ENCODE measurements at regions not wholly inside any gene's neighbourhood (a gene's known extent, or its start where the extent isn't known, plus 50 kb on each side); places are given as distances from the start of the nearest gene placed in this dataset.

DNA sequence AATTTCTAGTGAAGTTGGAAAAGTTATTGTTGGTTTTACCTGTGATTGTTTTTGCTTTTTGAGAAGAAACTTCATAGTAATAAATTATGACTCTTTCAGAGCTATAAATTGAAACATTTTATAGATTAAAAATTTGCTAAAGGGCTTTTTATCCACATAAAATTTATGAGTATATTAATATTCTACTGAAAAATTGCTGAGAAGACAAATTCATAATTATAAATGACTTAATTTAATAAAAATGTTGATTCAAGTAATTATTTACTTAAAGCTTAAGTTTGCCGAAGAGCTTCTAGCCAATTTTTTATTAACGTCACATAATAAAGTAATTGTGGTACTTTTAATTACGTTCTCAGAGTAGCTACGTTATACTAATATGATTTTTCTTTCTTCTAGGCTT, 761.7 kb downstream of the DNAJB9 start:
- Mint-ChIP-seq H3K4me1 (ENCODE audit: low read depth, unreplicated experiment) (no peaks in the 10 kb centered on the region), H3K27me3 (ENCODE audit: unreplicated experiment) (no peaks in the 10 kb centered on the region), H3K27ac (ENCODE audit: unreplicated experiment) (no peak overlapping the region), H3K4me3 (ENCODE audit: low read depth, unreplicated experiment) (no peak overlapping the region), H3K36me3 (ENCODE audit: insufficient read depth, unreplicated experiment) (no peaks in the 10 kb centered on the region), H3K9me3 (ENCODE audit: low read depth, unreplicated experiment) (peaks cover 3% of the 10 kb centered on the region)
- intact Hi-C loops (cut with micrococcal nuclease; ENCODE audit: unreplicated experiment), result no loop called here
- no peak for DNase-seq
- BruUV-seq (replicated peaks), result no TSS peak
- CTCF ChIA-PET, result no interaction called here
- TF ChIP-seq, protein P1, sequence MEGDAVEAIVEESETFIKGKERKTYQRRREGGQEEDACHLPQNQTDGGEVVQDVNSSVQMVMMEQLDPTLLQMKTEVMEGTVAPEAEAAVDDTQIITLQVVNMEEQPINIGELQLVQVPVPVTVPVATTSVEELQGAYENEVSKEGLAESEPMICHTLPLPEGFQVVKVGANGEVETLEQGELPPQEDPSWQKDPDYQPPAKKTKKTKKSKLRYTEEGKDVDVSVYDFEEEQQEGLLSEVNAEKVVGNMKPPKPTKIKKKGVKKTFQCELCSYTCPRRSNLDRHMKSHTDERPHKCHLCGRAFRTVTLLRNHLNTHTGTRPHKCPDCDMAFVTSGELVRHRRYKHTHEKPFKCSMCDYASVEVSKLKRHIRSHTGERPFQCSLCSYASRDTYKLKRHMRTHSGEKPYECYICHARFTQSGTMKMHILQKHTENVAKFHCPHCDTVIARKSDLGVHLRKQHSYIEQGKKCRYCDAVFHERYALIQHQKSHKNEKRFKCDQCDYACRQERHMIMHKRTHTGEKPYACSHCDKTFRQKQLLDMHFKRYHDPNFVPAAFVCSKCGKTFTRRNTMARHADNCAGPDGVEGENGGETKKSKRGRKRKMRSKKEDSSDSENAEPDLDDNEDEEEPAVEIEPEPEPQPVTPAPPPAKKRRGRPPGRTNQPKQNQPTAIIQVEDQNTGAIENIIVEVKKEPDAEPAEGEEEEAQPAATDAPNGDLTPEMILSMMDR (IDR thresholded peaks at IDR 0.05; ENCODE audit: unreplicated experiment), result no peak

DNA sequence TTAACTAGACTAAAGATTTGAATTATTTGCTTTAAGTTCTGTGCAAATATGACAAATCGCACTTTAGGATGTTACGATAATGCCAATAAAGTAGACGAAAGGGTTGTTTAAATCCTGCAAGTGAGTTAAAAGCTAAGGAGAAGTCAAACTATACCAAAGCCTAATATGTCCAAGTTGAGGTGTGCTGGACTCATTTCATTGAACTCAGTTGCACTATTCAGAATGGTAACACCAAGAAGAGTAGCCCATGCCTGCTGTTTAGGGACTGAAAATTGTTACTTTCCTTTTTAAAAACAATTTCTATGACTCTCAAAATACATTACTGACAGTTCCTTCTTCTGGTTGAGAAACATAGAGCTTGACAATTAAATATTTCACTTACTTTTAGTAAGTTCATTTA, 766.3 kb downstream of the DNAJB9 start:
- BruUV-seq (replicated peaks), result no TSS peak
- CTCF ChIA-PET, result no interaction called here
- TF ChIP-seq, protein P1 (IDR thresholded peaks at IDR 0.05; ENCODE audit: unreplicated experiment), result no peak
- intact Hi-C loops (cut with micrococcal nuclease; ENCODE audit: unreplicated experiment), result no loop called here
- no peaks in the 10 kb centered on the region for H3K4me1 Mint-ChIP-seq (ENCODE audit: low read depth, unreplicated experiment)
- H3K36me3 Mint-ChIP-seq (ENCODE audit: insufficient read depth, unreplicated experiment), result no peaks in the 10 kb centered on the region
- no peak overlapping the region for H3K4me3 Mint-ChIP-seq (ENCODE audit: low read depth, unreplicated experiment)
- no peaks in the 10 kb centered on the region for H3K27me3 Mint-ChIP-seq (ENCODE audit: unreplicated experiment)
- H3K27ac Mint-ChIP-seq (ENCODE audit: unreplicated experiment), result no peak overlapping the region
- H3K9me3 Mint-ChIP-seq (ENCODE audit: low read depth, unreplicated experiment), result peaks cover 4% of the 10 kb centered on the region
- no peak for DNase-seq

DNA sequence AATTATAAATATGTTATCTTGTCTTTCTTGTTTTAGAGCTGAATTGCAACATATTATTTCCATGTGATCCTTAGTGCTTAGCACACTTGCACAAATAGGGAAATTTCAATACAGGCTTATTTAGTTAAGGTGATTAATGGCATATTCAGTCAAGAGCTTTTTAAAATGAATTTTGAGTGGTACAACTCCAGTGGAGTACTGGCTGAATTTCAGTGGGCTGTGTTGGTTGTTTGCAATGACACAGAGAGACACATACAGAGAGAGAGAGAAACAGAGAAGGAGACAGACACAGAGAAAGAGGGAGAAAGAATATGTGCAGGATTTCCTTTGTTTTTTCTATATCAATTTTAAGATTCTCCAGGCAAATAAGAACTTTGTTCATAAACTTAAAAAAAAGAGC, 766.9 kb downstream of the DNAJB9 start:
- no peak for DNase-seq
- TF ChIP-seq, protein P1 (IDR thresholded peaks at IDR 0.05; ENCODE audit: unreplicated experiment), result no peak
- H3K4me3 Mint-ChIP-seq (ENCODE audit: low read depth, unreplicated experiment), result no peak overlapping the region
- BruUV-seq (replicated peaks), result no TSS peak
- H3K9me3 Mint-ChIP-seq (ENCODE audit: low read depth, unreplicated experiment), result peaks cover 4% of the 10 kb centered on the region
- H3K27ac Mint-ChIP-seq (ENCODE audit: unreplicated experiment), result no peak overlapping the region
- CTCF ChIA-PET, result no interaction called here
- H3K36me3 Mint-ChIP-seq (ENCODE audit: insufficient read depth, unreplicated experiment), result no peaks in the 10 kb centered on the region
- H3K27me3 Mint-ChIP-seq (ENCODE audit: unreplicated experiment), result no peaks in the 10 kb centered on the region
- H3K4me1 Mint-ChIP-seq (ENCODE audit: low read depth, unreplicated experiment), result no peaks in the 10 kb centered on the region
- intact Hi-C loops (cut with micrococcal nuclease; ENCODE audit: unreplicated experiment), result no loop called here

DNA sequence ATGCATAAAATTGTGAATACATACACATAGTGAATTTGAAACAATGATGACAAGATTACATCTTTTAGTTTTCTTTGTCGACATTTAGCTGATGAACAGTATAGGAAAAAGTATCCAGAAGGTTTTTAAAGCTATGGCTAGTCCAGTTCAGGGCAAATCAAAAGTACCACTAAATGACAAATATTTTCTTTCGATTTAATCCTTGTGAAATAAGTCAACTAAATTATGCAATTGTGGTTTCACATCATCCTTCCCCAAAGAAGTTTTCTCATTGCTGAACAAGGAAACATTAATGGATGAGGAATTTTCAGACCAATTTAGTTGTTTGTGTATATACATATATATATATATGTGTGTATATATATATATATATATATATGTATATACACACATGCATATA, 774.0 kb downstream of the DNAJB9 start:
- BruUV-seq (replicated peaks), result no TSS peak

More for the DNA sequence above, 774.0 kb downstream of the DNAJB9 start:
- no peaks in the 10 kb centered on the region for H3K27me3 Mint-ChIP-seq (ENCODE audit: unreplicated experiment)
- peaks cover 4% of the 10 kb centered on the region for H3K9me3 Mint-ChIP-seq (ENCODE audit: low read depth, unreplicated experiment)
- TF ChIP-seq, protein P1 (IDR thresholded peaks at IDR 0.05; ENCODE audit: unreplicated experiment), result no peak
- no peaks in the 10 kb centered on the region for H3K36me3 Mint-ChIP-seq (ENCODE audit: insufficient read depth, unreplicated experiment)
- no peaks in the 10 kb centered on the region for H3K4me1 Mint-ChIP-seq (ENCODE audit: low read depth, unreplicated experiment)
- intact Hi-C loops (cut with micrococcal nuclease; ENCODE audit: unreplicated experiment), result no loop called here
- no peak overlapping the region for H3K4me3 Mint-ChIP-seq (ENCODE audit: low read depth, unreplicated experiment)
- DNase-seq, result no peak
- no peak overlapping the region for H3K27ac Mint-ChIP-seq (ENCODE audit: unreplicated experiment)
- CTCF ChIA-PET, result no interaction called here
